Suprapubic skin (tissue), 4 donors: ENCODE measurements at regions not wholly inside any gene's neighbourhood (a gene's known extent, or its start where the extent isn't known, plus 50 kb on each side); places are given as distances from the start of the nearest gene placed in this dataset.

Source experiments
- DNase-seq, 2 donors: peaks; one replicate each; pipeline ENCODE4 v3.0.0-alpha.2; 2019; ENCODE audit warnings: low spot score in 2 of 2
- H3K27ac ChIP-seq: fragments of 200-600 bp; sonication (generic); one replicate; pipeline ENCODE4 v1.5.1; 2019
- H3K27me3 ChIP-seq: fragments of 200-600 bp; sonication (generic); one replicate; pipeline ENCODE4 v1.5.1; 2019
- H3K36me3 ChIP-seq: fragments of 200-600 bp; sonication (generic); one replicate; pipeline ENCODE4 v1.5.1; 2019
- H3K4me1 ChIP-seq: fragments of 200-600 bp; sonication (generic); one replicate; pipeline ENCODE4 v1.5.1; 2019
- H3K4me3 ChIP-seq: fragments of 200-600 bp; sonication (generic); one replicate; pipeline ENCODE4 v1.5.1; 2019; ENCODE audit warnings: mild to moderate bottlenecking
- H3K9me3 ChIP-seq: fragments of 200-600 bp; sonication (generic); one replicate; pipeline ENCODE4 v1.5.1; 2019
- CTCF ChIP-seq, 2 donors: fragments of 200-600 bp in 1 of 2; fragments of 450-650 bp in 1 of 2; sonication (generic) in 1 of 2; IDR thresholded peaks; one replicate each; pipeline ENCODE4 v1.5.1; 2016 to 2019; ENCODE audit warnings: antibody characterized with exemption in 2 of 2, mild to moderate bottlenecking in 1 of 2, moderate library complexity in 1 of 2
- EP300 ChIP-seq: sonication (generic); formaldehyde crosslinking; IDR thresholded peaks from one replicate; pipeline ENCODE4 v1.6.1; 2017; ENCODE audit warnings: antibody characterized with exemption
- POLR2A ChIP-seq, 2 donors: fragments of 450-650 bp; IDR thresholded peaks; one replicate each; pipeline ENCODE4 v1.6.1; 2017; ENCODE audit warnings: antibody characterized with exemption in 2 of 2, mild to moderate bottlenecking in 2 of 2, moderate library complexity in 2 of 2
- POLR2AphosphoS5 ChIP-seq, 3 donors: sonication (generic); formaldehyde crosslinking; IDR thresholded peaks; one replicate each; pipeline ENCODE4 v1.6.1; 2017; ENCODE audit warnings: antibody characterized with exemption in 3 of 3
- WGBS: methylation state at CpG from one replicate; pipeline ENCODE4 v1.1.5; 2018; 5-methylcytosine and 5-hydroxymethylcytosine counted together

DNA sequence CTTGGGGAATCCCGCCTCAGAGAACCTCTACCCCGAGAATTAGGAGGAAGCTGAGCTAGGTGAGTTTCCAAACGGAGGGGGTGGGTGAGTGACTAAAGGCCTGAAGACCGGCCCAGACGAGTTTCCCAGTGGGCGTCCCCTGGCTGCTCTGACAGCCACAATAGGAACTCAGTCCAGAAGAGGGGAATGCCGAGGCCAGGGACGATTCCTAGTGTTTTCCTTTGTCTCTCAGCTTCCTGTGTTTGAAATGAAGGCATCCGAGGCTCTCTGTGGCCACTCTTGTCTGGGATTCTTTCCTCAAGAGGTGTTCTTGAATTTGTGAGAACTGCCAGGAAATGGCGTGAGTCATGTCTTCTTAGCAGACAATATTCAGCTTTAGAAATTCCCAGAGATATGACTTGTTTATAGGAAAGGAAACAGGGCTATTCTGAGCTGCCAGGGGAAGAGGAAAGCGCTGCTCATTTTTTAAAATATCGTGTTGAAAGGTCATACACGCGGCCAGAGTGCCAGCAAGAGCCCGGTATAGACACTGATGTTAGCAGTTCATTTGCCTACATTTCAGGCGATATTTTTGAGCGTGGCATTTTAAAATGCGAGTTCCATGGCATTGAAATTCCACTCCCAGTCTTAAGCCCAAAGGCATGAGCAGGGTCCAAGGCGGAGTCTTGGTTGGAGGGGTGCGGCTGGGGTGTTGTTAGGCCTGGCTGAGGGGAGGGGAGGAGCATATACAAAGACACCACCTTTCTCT is 169.1 kb upstream of the KLF7 start:
- Histone ChIP-seq H3K4me3 (peak overlapping the region; percentile 35), H3K9me3 (no peaks in the 10 kb centered on the region), H3K4me1 (peaks cover 29% of the 10 kb centered on the region), H3K27me3 (no peaks in the 10 kb centered on the region), H3K36me3 (no peaks in the 10 kb centered on the region), H3K27ac (peak overlapping the region; percentile 84)
- peak in 1 of 2 donors; percentile 79 for DNase-seq
- TF ChIP-seq POLR2AphosphoS5 (IDR thresholded peaks at IDR 0.05): no peak
- no peak for TF ChIP-seq CTCF (IDR thresholded peaks at IDR 0.05)
- no peak for TF ChIP-seq POLR2A (IDR thresholded peaks at IDR 0.05)
- TF ChIP-seq EP300: no peak
- WGBS: 13% methylated on average over 19 of the region's 20 CpGs

- Histone ChIP-seq H3K4me3 (no peak overlapping the region), H3K9me3 (no peaks in the 10 kb centered on the region), H3K4me1 (peaks cover 21% of the 10 kb centered on the region), H3K36me3 (no peaks in the 10 kb centered on the region), H3K27me3 (no peaks in the 10 kb centered on the region), H3K27ac (no peak overlapping the region)
- 78% methylated on average over 6 of the region's 6 CpGs for WGBS
- no peak for DNase-seq
- TF ChIP-seq EP300 (no peak), POLR2A (IDR thresholded peaks at IDR 0.05) (no peak), POLR2AphosphoS5 (IDR thresholded peaks at IDR 0.05) (no peak), CTCF (IDR thresholded peaks at IDR 0.05) (no peak)
Observed at GRCh38 chr2:207337234-207338219, 171.8 kb upstream of the KLF7 start.

DNA sequence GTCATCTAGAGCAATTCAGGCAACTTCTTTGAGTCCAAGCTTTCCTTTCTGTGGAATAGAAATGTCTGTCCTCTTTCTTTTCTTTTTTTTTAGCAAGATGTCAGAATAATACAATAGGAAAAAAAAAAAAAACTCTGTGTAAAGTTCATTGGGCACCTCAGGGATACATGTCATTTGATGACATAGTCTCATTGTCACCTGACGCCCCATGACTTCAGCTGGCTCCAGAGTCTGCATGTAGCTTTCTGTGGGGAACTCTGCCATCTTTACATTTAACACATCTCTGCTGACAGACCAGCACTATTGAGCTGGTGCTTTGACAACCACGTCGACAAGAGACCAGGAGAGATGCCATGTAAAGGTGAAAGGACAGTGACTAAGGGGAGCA is 172.5 kb upstream of the KLF7 start:
- Histone ChIP-seq H3K4me1 (peaks cover 21% of the 10 kb centered on the region), H3K4me3 (no peak overlapping the region), H3K27me3 (no peaks in the 10 kb centered on the region), H3K36me3 (no peaks in the 10 kb centered on the region), H3K27ac (no peak overlapping the region), H3K9me3 (no peaks in the 10 kb centered on the region)
- no peak for DNase-seq
- TF ChIP-seq CTCF (IDR thresholded peaks at IDR 0.05): no peak
- no peak for TF ChIP-seq POLR2AphosphoS5 (IDR thresholded peaks at IDR 0.05)
- no peak for TF ChIP-seq POLR2A (IDR thresholded peaks at IDR 0.05)
- TF ChIP-seq EP300: no peak
- WGBS: 86% methylated on average over 3 of the region's 3 CpGs

DNA sequence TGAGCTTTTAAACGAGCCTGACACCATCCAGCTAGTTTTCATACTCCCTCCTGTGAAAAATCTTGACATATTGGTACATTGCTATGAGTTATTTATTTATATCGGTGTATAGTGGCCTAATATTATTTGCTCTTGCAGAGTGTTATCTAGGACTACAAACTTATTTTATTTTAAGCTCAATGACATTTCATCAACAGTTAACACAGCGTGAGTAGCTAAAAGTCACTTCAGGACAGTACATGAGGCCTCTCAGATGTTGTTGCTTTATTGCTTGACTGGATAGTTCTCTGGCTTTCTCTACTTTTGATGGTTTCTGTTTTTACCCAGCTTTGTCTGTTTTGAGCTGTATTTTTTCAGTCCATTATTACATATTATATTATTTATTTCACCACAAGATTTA is 172.9 kb upstream of the KLF7 start:
- H3K4me1 ChIP-seq: peaks cover 21% of the 10 kb centered on the region
- no peaks in the 10 kb centered on the region for H3K27me3 ChIP-seq
- 82% methylated on average over 3 of the region's 3 CpGs for WGBS
- TF ChIP-seq POLR2AphosphoS5 (IDR thresholded peaks at IDR 0.05) (no peak), CTCF (IDR thresholded peaks at IDR 0.05) (no peak), POLR2A (IDR thresholded peaks at IDR 0.05) (no peak), EP300 (no peak)
- no peaks in the 10 kb centered on the region for H3K9me3 ChIP-seq
- no peak overlapping the region for H3K4me3 ChIP-seq
- H3K27ac ChIP-seq: no peak overlapping the region
- H3K36me3 ChIP-seq: no peaks in the 10 kb centered on the region
- DNase-seq: no peak
